ENCODE measurements at regions not wholly inside any gene's neighbourhood (a gene's known extent, or its start where the extent isn't known, plus 50 kb on each side); places are given as distances from the start of the nearest gene placed in this dataset.

DNA sequence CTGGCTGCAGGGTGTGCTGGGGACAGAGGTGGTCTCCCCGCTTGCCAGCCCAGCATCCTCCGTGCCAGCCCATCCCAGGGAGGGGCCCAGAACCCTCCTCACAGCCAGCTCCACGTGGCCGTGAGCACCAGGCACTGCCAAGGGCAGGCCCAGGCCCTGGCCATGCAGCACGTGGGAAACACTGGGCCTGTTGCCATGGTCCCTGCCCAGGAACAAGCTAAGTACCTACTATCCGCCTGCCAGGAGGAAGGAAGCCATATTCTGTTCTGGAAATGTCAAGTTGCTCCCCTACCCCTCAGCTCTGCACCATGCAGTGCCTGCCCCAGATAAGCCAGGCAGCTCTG, 250.6 kb downstream of the CYP26B1 start:
- H3K9me3 ChIP-seq (ENCODE audit: low read depth, low read length) = no peaks in the 10 kb centered on the region
- no peaks in the 10 kb centered on the region for H3K36me3 ChIP-seq (ENCODE audit: insufficient read depth, low read length)
- no peak overlapping the region for H3K27ac ChIP-seq
- H3K4me3 ChIP-seq = no peak overlapping the region
- DNase-seq (ENCODE audit: low read depth, low spot score) = no peak
- TF ChIP-seq EZH2 (IDR thresholded peaks at IDR 0.05) = no peak
- H3K9ac ChIP-seq (ENCODE audit: insufficient read length) = no peak overlapping the region

DNA sequence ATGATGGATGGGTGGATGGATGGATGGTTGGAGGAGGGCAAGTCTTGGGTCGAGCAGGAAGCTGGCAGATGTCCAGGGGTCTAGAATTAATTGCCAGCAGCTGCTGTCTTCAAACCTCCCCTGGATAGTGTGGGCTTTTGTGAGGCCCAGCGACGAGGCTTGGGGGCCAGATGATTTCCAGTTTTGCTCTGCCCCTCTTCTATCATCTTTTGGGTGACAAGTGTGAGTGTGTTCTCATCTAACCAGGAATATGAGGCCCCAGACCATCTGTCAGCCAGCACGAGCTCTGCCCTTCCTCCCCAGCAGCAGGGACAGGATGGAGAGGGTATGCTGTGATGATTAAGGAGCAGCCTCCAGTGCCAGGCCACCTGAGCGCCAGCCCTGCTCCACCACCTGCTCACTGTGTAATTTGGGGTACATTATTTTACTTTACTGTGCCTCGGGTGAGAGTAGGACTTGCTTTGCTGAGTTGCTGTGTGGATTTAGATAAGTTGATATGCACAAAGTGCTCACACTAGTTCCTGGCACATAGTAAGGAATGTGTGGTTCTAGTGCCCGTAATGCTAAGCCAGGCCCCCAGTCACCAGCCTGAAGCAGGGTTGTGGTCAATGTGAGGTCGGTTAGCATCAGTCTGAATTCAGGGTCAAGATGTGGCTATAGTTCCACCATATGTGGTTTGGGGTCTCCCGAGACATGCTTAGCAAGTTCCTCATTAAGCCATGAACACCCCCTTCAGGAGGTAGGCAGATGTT, 251.1 kb downstream of the CYP26B1 start:
- H3K9ac ChIP-seq (ENCODE audit: insufficient read length) = no peak overlapping the region
- no peak overlapping the region for H3K27ac ChIP-seq
- no peaks in the 10 kb centered on the region for H3K9me3 ChIP-seq (ENCODE audit: low read depth, low read length)
- no peak overlapping the region for H3K4me3 ChIP-seq
- DNase-seq (ENCODE audit: low read depth, low spot score) = no peak
- TF ChIP-seq EZH2 (IDR thresholded peaks at IDR 0.05) = no peak
- no peak for TF ChIP-seq POLR2AphosphoS5 (IDR thresholded peaks at IDR 0.05; ENCODE audit: borderline replicate concordance, low read depth, low read length)
- TF ChIP-seq FOXP2 (optimal IDR thresholded peaks at IDR 0.05; ENCODE audit: control extremely low read depth, extremely low read length, insufficient read depth) = no peak
- H3K36me3 ChIP-seq (ENCODE audit: insufficient read depth, low read length) = no peaks in the 10 kb centered on the region

DNA sequence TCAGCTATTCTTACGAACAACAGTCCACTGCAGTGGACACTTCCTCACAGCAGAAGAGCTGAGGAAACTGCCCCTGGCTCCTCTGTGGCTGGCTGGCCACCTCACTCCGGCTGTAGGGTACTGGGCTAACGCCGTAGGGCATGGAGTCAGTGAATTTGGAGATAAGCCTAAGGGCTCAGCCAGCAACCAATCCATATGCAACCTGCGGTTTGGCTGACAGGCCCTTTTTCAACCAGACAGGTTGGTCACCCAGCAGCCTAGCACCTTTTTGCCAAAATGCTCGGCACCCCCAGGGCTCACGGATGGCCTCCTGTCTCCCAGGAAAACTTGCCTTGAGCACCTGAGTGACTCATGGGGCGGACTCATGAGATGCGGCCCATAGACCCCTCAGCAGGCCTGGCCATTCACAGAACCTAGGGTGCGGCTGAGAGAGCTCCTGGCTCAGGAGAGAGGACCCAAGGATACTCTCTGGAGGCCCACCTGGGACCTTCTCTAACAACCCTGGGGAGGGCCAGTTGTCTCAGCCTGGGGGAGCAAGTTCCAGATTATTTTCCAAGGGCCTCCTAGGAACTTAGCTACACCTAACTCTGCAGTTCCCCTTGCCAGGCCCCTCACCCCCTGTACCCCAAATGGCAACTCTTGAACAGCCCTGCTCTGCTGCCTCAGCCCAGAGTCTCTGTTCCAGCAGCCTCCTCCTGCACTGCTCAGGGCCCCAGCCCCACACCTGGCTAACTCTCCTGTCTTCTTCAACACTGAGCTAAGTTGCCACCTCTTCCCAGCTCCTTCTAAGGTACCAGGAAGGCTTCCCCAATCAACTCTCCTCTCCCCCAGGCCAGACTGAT, 252.1 kb downstream of the CYP26B1 start:
- DNase-seq (ENCODE audit: low read depth, low spot score) = no peak
- Histone ChIP-seq H3K9ac (ENCODE audit: insufficient read length) (no peak overlapping the region), H3K9me3 (ENCODE audit: low read depth, low read length) (no peaks in the 10 kb centered on the region), H3K27ac (no peak overlapping the region), H3K36me3 (ENCODE audit: insufficient read depth, low read length) (no peaks in the 10 kb centered on the region), H3K4me3 (no peak overlapping the region)
- TF ChIP-seq EZH2 (IDR thresholded peaks at IDR 0.05) = no peak
- TF ChIP-seq POLR2AphosphoS5 (IDR thresholded peaks at IDR 0.05; ENCODE audit: borderline replicate concordance, low read depth, low read length) = no peak
- no peak for TF ChIP-seq FOXP2 (optimal IDR thresholded peaks at IDR 0.05; ENCODE audit: control extremely low read depth, extremely low read length, insufficient read depth)

DNA sequence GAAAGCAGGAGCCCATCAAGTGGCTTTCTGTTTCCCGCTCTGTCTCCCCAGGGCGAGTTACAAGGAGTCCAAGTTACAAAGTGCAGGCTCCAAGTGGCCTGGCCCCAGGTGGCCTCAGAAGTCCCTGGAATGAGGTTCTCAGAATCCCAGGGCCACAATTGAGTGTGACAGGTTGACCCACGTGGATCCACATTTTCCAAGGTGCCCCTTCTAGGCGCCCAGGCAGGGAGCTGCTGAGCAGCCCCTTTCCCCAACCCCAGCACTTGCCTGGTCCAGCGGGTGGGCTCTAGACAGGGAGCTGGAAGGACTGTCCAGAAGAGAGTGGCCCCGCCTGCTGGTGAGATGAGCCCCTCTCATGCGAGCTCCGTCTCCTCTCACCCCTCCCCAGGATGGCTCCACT, 253.4 kb downstream of the CYP26B1 start:
- Histone ChIP-seq H3K9ac (ENCODE audit: insufficient read length) (no peak overlapping the region), H3K9me3 (ENCODE audit: low read depth, low read length) (no peaks in the 10 kb centered on the region), H3K4me3 (no peak overlapping the region), H3K36me3 (ENCODE audit: insufficient read depth, low read length) (no peaks in the 10 kb centered on the region), H3K27ac (no peak overlapping the region)
- TF ChIP-seq FOXP2 (optimal IDR thresholded peaks at IDR 0.05; ENCODE audit: control extremely low read depth, extremely low read length, insufficient read depth) (no peak), POLR2AphosphoS5 (IDR thresholded peaks at IDR 0.05; ENCODE audit: borderline replicate concordance, low read depth, low read length) (no peak), EZH2 (IDR thresholded peaks at IDR 0.05) (no peak)
- no peak for DNase-seq (ENCODE audit: low read depth, low spot score)

DNA sequence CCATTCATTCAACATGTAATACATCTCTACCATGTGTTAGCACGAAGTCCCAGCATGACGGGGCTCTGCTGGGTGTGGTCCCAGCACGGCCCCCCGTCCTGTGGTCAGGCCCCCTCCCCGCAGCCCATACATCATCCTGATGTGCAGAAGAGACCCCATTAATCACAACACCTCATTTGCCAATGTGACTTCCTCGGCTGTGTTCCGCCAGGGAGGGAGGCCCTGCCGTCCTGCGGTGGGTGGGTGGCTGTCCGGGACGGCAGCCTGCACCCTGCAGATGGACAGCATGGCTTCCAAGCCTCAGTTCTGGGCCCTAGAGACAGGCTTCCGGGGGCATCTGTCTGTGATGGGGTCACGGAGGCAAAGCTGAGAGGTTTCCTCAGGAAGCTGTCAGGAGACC, 254.0 kb downstream of the CYP26B1 start:
- no peak overlapping the region for H3K9ac ChIP-seq (ENCODE audit: insufficient read length)
- H3K4me3 ChIP-seq = no peak overlapping the region
- H3K27ac ChIP-seq = no peak overlapping the region
- H3K9me3 ChIP-seq (ENCODE audit: low read depth, low read length) = no peaks in the 10 kb centered on the region
- DNase-seq (ENCODE audit: low read depth, low spot score) = no peak
- no peak for TF ChIP-seq POLR2AphosphoS5 (IDR thresholded peaks at IDR 0.05; ENCODE audit: borderline replicate concordance, low read depth, low read length)
- TF ChIP-seq FOXP2 (optimal IDR thresholded peaks at IDR 0.05; ENCODE audit: control extremely low read depth, extremely low read length, insufficient read depth) = no peak
- no peak for TF ChIP-seq EZH2 (IDR thresholded peaks at IDR 0.05)
- no peaks in the 10 kb centered on the region for H3K36me3 ChIP-seq (ENCODE audit: insufficient read depth, low read length)

DNA sequence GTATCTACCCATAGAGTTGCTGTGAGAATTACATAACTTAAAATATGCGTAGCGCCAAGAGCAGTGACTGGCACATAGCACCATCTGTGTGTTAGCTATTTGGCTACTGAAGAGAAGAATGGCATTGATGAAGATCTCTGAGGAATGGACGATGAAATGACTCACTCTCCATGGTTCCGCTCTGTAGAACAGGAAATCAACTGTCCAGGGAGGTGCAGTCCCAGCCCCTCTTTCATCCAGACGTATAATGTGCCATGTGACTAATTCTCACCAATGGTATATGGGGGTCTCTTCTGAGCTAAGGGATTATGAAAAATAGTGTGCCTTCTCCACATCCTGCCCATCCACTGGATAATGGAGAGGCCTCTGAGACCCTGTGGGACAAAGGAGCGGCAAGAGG, 254.8 kb downstream of the CYP26B1 start:
- H3K4me3 ChIP-seq = no peak overlapping the region
- H3K36me3 ChIP-seq (ENCODE audit: insufficient read depth, low read length) = no peaks in the 10 kb centered on the region
- no peak for DNase-seq (ENCODE audit: low read depth, low spot score)
- no peaks in the 10 kb centered on the region for H3K9me3 ChIP-seq (ENCODE audit: low read depth, low read length)
- no peak for TF ChIP-seq POLR2AphosphoS5 (IDR thresholded peaks at IDR 0.05; ENCODE audit: borderline replicate concordance, low read depth, low read length)
- no peak for TF ChIP-seq FOXP2 (optimal IDR thresholded peaks at IDR 0.05; ENCODE audit: control extremely low read depth, extremely low read length, insufficient read depth)
- TF ChIP-seq EZH2 (IDR thresholded peaks at IDR 0.05) = no peak
- no peak overlapping the region for H3K27ac ChIP-seq
- no peak overlapping the region for H3K9ac ChIP-seq (ENCODE audit: insufficient read length)

DNA sequence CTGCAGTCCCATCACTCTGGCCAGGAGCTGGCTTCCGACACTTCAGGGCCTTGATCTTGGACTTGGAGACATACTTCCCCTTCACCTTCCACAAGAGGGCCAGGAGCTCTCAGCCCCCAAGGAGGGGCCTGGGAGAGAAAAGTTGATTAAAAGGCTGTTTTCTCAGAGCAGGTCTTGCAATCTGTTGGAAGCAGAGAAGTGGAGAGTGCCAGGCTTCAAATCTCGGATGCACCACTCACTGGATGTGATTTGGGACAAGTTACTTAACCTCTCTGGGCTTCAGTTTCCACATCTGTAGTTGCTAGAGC, 255.3 kb downstream of the CYP26B1 start:
- Histone ChIP-seq H3K9ac (ENCODE audit: insufficient read length) (no peak overlapping the region), H3K36me3 (ENCODE audit: insufficient read depth, low read length) (no peaks in the 10 kb centered on the region), H3K9me3 (ENCODE audit: low read depth, low read length) (no peaks in the 10 kb centered on the region), H3K27ac (no peak overlapping the region), H3K4me3 (no peak overlapping the region)
- TF ChIP-seq EZH2 (IDR thresholded peaks at IDR 0.05) = no peak
- no peak for TF ChIP-seq POLR2AphosphoS5 (IDR thresholded peaks at IDR 0.05; ENCODE audit: borderline replicate concordance, low read depth, low read length)
- TF ChIP-seq FOXP2 (optimal IDR thresholded peaks at IDR 0.05; ENCODE audit: control extremely low read depth, extremely low read length, insufficient read depth) = no peak
- no peak for DNase-seq (ENCODE audit: low read depth, low spot score)

DNA sequence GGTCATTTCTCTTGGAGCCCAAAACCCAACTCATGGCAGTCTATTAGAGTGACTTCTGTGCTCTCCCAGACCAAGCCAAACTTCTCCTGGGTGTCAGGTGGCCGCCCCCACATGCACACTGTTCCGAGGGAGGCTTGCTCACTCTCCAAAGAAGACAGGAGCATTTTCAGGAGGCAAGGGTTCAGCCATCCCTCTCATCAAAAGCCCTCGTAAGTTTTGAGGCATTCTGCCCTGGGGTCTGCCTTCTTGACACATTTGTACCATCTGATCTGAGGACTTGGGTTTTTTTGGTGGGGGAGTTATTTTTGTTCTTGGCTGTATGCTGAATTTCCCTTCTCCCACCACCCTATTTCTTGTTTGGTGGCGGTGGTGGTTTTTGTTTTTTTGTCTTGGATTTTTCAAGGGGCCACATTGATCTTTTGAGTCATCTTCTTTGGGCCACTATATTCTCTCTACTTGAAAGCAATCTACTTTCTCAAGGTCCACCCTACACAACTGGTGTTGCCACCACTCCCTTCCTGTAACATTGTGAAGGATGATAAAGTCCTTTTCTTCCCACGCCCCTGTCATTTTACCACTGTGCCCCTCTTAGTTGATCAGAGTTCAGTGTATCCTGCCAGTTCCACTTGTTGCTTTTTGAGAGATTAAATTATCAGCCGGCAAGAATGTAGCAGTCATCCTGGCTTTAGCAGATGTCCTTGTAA, 255.8 kb downstream of the CYP26B1 start:
- no peak for DNase-seq (ENCODE audit: low read depth, low spot score)
- TF ChIP-seq EZH2 (IDR thresholded peaks at IDR 0.05) = no peak
- no peak for TF ChIP-seq POLR2AphosphoS5 (IDR thresholded peaks at IDR 0.05; ENCODE audit: borderline replicate concordance, low read depth, low read length)
- no peak for TF ChIP-seq FOXP2 (optimal IDR thresholded peaks at IDR 0.05; ENCODE audit: control extremely low read depth, extremely low read length, insufficient read depth)
- H3K4me3 ChIP-seq = no peak overlapping the region
- no peak overlapping the region for H3K27ac ChIP-seq
- H3K9me3 ChIP-seq (ENCODE audit: low read depth, low read length) = no peaks in the 10 kb centered on the region
- H3K36me3 ChIP-seq (ENCODE audit: insufficient read depth, low read length) = no peaks in the 10 kb centered on the region
- H3K9ac ChIP-seq (ENCODE audit: insufficient read length) = no peak overlapping the region
